ENCODE measurements at regions not wholly inside any gene's neighbourhood (a gene's known extent, or its start where the extent isn't known, plus 50 kb on each side); places are given as distances from the start of the nearest gene placed in this dataset.
"Not testable (repeated sequence)": the region's sequence is repeated elsewhere in the genome, so short reads cannot be mapped to it uniquely, and the experiment has no call there.

GRCh38 chr11:95647871-95648270 lies 141.7 kb downstream of the FAM76B start:
- H3K36me3 Mint-ChIP-seq (ENCODE audit: low read depth), result no peaks in the 10 kb centered on the region
- no peaks in the 10 kb centered on the region for H3K9me3 Mint-ChIP-seq
- H3K4me3 Mint-ChIP-seq, result no peak overlapping the region
- peaks cover 3% of the 10 kb centered on the region for H3K27me3 Mint-ChIP-seq
- H3K4me1 Mint-ChIP-seq, result no peaks in the 10 kb centered on the region
- H3K27ac Mint-ChIP-seq, result no peak overlapping the region
- no peak for ATAC-seq (replicated peaks)

- Mint-ChIP-seq H3K4me3 (no peak overlapping the region), H3K36me3 (ENCODE audit: low read depth) (no peaks in the 10 kb centered on the region), H3K27ac (no peak overlapping the region), H3K9me3 (no peaks in the 10 kb centered on the region), H3K27me3 (peaks cover 3% of the 10 kb centered on the region), H3K4me1 (no peaks in the 10 kb centered on the region)
- no peak for ATAC-seq (replicated peaks)
Observed at GRCh38 chr11:95647355-95647754, 142.2 kb downstream of the FAM76B start.

GRCh38 chr11:95641495-95641894 lies 148.1 kb downstream of the FAM76B start:
- Mint-ChIP-seq H3K36me3 (ENCODE audit: low read depth) (no peaks in the 10 kb centered on the region), H3K4me3 (peak overlapping the region; percentile 14), H3K27me3 (no peaks in the 10 kb centered on the region), H3K9me3 (peaks cover 11% of the 10 kb centered on the region), H3K27ac (peak overlapping the region; percentile 15), H3K4me1 (peaks cover 8% of the 10 kb centered on the region)
- peak; percentile 96 for ATAC-seq (replicated peaks)

DNA sequence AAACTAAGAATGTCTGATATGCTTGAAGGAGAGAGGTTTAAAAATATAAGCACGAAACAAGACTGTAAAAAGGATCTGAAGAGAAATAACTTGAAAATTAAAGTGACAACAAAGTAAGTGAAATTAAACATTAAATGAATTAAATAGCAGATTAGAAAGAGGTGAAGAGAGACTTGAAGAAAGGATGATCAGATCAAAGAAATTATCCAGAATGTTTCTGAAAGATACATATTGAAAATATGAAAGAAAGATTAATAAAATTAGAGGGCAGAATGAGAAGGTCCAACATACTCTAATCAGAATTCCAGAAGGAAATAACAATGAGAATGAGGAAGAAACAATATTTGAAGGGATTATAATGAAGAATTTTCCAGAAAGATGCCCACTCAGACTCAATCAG lies 151.1 kb downstream of the FAM76B start:
- no peak for ATAC-seq (replicated peaks)
- Mint-ChIP-seq H3K36me3 (ENCODE audit: low read depth) (no peaks in the 10 kb centered on the region), H3K4me3 (no peak overlapping the region), H3K9me3 (peaks cover 11% of the 10 kb centered on the region), H3K27me3 (no peaks in the 10 kb centered on the region), H3K4me1 (peaks cover 8% of the 10 kb centered on the region), H3K27ac (no peak overlapping the region)

DNA sequence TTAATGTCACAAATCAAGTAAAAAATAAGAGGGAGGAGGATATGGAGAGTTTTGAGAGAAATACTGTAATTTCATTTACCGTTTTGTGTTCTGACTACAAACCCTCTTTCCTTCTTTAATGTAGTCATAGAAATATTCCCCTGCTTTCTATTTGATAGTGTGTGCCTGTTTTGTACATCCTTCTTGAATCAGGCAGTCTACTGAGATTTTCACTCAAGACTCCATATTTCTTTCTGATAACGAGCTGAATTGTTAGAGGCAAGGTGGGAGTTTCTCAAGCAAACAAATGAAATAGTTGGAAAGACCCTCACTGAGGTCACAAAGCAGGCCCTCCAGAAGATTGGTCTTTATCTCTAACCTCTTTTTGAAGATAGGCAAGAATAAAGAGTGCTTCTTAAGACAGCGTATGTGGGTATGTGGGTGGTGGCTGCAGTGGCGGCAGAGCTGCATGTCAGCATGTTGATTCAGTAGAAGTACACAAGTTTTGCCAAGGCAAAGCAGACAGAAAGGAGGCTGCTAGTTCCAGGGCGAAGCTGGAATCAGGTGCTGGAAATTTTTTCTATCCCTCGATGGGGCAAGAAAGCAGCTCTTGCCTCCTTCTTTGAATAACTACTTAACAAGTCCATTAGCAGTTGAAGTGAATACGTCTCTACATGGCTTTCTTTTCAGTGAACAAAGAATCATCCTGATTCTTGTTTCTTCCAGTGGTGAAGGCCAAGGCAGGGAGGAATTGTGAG lies 164.2 kb downstream of the FAM76B start:
- ATAC-seq (replicated peaks), result no peak

GRCh38 chr11:95616256-95616804 lies 173.3 kb downstream of the FAM76B start:
- no peak overlapping the region for H3K27ac Mint-ChIP-seq
- H3K9me3 Mint-ChIP-seq, result peaks cover 10% of the 10 kb centered on the region
- no peaks in the 10 kb centered on the region for H3K36me3 Mint-ChIP-seq (ENCODE audit: low read depth)

More for the DNA sequence above, 164.2 kb downstream of the FAM76B start:
- H3K27ac Mint-ChIP-seq, result peak overlapping the region; percentile 40
- peaks cover 5% of the 10 kb centered on the region for H3K4me1 Mint-ChIP-seq
- H3K9me3 Mint-ChIP-seq, result no peaks in the 10 kb centered on the region
- no peaks in the 10 kb centered on the region for H3K27me3 Mint-ChIP-seq
- H3K36me3 Mint-ChIP-seq (ENCODE audit: low read depth), result no peaks in the 10 kb centered on the region
- peak overlapping the region; percentile 56 for H3K4me3 Mint-ChIP-seq

GRCh38 chr11:95611827-95612226 lies 177.8 kb downstream of the FAM76B start:
- Mint-ChIP-seq H3K27me3 (no peaks in the 10 kb centered on the region), H3K27ac (no peak overlapping the region), H3K36me3 (ENCODE audit: low read depth) (no peaks in the 10 kb centered on the region), H3K4me3 (no peak overlapping the region), H3K4me1 (no peaks in the 10 kb centered on the region), H3K9me3 (no peaks in the 10 kb centered on the region)
- no peak for ATAC-seq (replicated peaks)

More at GRCh38 chr11:95616256-95616804, 173.3 kb downstream of the FAM76B start:
- no peak for ATAC-seq (replicated peaks)
- Mint-ChIP-seq H3K4me3 (no peak overlapping the region), H3K27me3 (no peaks in the 10 kb centered on the region), H3K4me1 (no peaks in the 10 kb centered on the region)

- not testable (repeated sequence) for H3K27ac Mint-ChIP-seq; ATAC-seq (replicated peaks); H3K4me1 Mint-ChIP-seq; H3K27me3 Mint-ChIP-seq; H3K4me3 Mint-ChIP-seq; H3K9me3 Mint-ChIP-seq; H3K36me3 Mint-ChIP-seq (ENCODE audit: low read depth)
Observed at GRCh38 chr11:95610185-95610584, 179.4 kb downstream of the FAM76B start.

DNA sequence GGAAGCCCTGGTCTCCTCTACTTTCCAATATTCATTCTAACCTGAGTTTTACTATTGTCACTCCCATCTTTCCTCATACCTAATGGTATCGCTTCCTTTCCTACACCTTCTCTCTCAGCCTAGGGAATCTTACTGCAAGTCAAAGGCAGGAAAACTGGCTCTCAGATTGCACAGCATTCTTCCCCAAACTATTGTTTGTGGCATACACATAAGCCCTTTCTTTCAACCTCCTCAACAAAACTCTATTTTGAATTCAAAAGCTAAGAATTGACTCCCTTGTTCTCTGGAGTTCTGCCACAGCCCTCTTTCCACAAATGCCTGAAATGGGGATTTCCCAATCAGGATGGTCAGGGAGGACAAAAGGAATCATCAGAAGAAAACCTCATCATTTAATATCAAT lies 181.5 kb downstream of the FAM76B start:
- H3K27ac Mint-ChIP-seq, result no peak overlapping the region
- no peak overlapping the region for H3K4me3 Mint-ChIP-seq
- no peaks in the 10 kb centered on the region for H3K27me3 Mint-ChIP-seq

GRCh38 chr11:95606824-95607223 lies 182.8 kb downstream of the FAM76B start:
- no peaks in the 10 kb centered on the region for H3K4me1 Mint-ChIP-seq

More for the DNA sequence above, 181.5 kb downstream of the FAM76B start:
- Mint-ChIP-seq H3K4me1 (no peaks in the 10 kb centered on the region), H3K9me3 (no peaks in the 10 kb centered on the region), H3K36me3 (ENCODE audit: low read depth) (no peaks in the 10 kb centered on the region)
- no peak for ATAC-seq (replicated peaks)

GRCh38 chr11:95605271-95605940 lies 184.2 kb downstream of the FAM76B start:
- no peaks in the 10 kb centered on the region for H3K9me3 Mint-ChIP-seq
- no peaks in the 10 kb centered on the region for H3K36me3 Mint-ChIP-seq (ENCODE audit: low read depth)
- H3K4me1 Mint-ChIP-seq, result no peaks in the 10 kb centered on the region
- H3K27ac Mint-ChIP-seq, result no peak overlapping the region
- no peak overlapping the region for H3K4me3 Mint-ChIP-seq
- ATAC-seq (replicated peaks), result no peak
- no peaks in the 10 kb centered on the region for H3K27me3 Mint-ChIP-seq

More at GRCh38 chr11:95606824-95607223, 182.8 kb downstream of the FAM76B start:
- no peaks in the 10 kb centered on the region for H3K27me3 Mint-ChIP-seq
- ATAC-seq (replicated peaks), result no peak
- no peak overlapping the region for H3K4me3 Mint-ChIP-seq
- no peaks in the 10 kb centered on the region for H3K36me3 Mint-ChIP-seq (ENCODE audit: low read depth)
- H3K9me3 Mint-ChIP-seq, result no peaks in the 10 kb centered on the region
- no peak overlapping the region for H3K27ac Mint-ChIP-seq

- no peak overlapping the region for H3K27ac Mint-ChIP-seq
- H3K36me3 Mint-ChIP-seq (ENCODE audit: low read depth), result no peaks in the 10 kb centered on the region
- H3K27me3 Mint-ChIP-seq, result no peaks in the 10 kb centered on the region
- H3K4me3 Mint-ChIP-seq, result no peak overlapping the region
- ATAC-seq (replicated peaks), result peak; percentile 52
- no peaks in the 10 kb centered on the region for H3K9me3 Mint-ChIP-seq
- no peaks in the 10 kb centered on the region for H3K4me1 Mint-ChIP-seq
Observed at GRCh38 chr11:95599959-95600586, 189.5 kb downstream of the FAM76B start.

- H3K27me3 Mint-ChIP-seq, result no peaks in the 10 kb centered on the region
- H3K27ac Mint-ChIP-seq, result no peak overlapping the region
- no peak for ATAC-seq (replicated peaks)
- no peaks in the 10 kb centered on the region for H3K9me3 Mint-ChIP-seq
- H3K4me1 Mint-ChIP-seq, result no peaks in the 10 kb centered on the region
- H3K4me3 Mint-ChIP-seq, result no peak overlapping the region
- H3K36me3 Mint-ChIP-seq (ENCODE audit: low read depth), result no peaks in the 10 kb centered on the region
Observed at GRCh38 chr11:95595973-95596489, 193.6 kb downstream of the FAM76B start.

DNA sequence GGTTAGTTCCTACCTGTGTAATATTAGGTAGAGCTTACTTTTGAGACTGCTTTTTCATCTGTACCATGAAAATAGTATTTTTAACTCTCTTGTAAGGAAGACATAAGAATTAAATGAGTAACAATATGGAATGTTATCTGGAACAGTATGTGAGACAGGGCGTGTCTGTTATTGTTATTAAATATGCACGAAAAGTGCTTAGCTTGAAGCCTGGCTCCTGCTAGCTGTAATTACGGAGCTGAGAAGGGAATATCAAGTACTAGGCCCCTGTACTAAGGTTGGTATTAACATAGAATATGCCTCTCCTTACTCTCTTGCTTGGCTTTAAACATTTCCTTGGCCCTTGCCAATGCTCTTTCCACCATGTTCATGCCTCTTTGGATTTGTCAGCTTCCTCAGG lies 194.0 kb downstream of the FAM76B start:
- no peak for ATAC-seq (replicated peaks)
- Mint-ChIP-seq H3K27ac (no peak overlapping the region), H3K36me3 (ENCODE audit: low read depth) (no peaks in the 10 kb centered on the region), H3K27me3 (no peaks in the 10 kb centered on the region), H3K4me1 (no peaks in the 10 kb centered on the region), H3K4me3 (no peak overlapping the region), H3K9me3 (no peaks in the 10 kb centered on the region)
